Middle frontal gyrus (tissue), 1 donor: ENCODE measurements at regions not wholly inside any gene's neighbourhood (a gene's known extent, or its start where the extent isn't known, plus 50 kb on each side); places are given as distances from the start of the nearest gene placed in this dataset.

ENCODE experiments used
- DNase-seq: peaks from one replicate; pipeline ENCODE4 v3.0.0-alpha.2; 2015; ENCODE audit warnings: low spot score; ENCODE audit errors: extremely low spot score

GRCh38 chr5:96043446-96043845, 81.8 kb upstream of the ELL2 start:
- DNase-seq = no peak

- DNase-seq = no peak
These were observed 75.5 kb upstream of the ELL2 start for GRCh38 chr5:96037128-96037527.

DNA sequence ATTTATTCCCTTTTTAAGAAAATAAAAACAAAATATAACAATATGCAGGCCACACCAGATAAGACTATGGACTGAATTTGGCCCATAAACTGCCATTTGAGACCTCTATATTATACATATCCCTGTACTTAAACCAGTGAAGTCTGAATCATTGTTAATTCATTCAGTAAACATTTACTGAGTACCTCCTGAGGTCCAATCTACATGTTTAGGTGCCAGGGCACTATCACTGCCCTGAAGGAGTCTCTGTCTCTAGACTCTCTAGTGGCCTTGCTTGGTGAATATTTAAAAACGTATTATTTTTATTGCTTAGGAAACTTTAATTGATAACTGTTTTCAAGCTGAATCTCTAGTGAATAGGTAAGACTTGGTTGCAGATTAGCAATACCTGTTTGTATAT, 74.7 kb upstream of the ELL2 start:
- DNase-seq = no peak

- DNase-seq = no peak
These were observed 74.1 kb upstream of the ELL2 start for GRCh38 chr5:96035796-96036195.

GRCh38 chr5:96033116-96033515, 71.5 kb upstream of the ELL2 start:
- DNase-seq = no peak

GRCh38 chr5:96031811-96032261, 70.2 kb upstream of the ELL2 start:
- DNase-seq = no peak

DNA sequence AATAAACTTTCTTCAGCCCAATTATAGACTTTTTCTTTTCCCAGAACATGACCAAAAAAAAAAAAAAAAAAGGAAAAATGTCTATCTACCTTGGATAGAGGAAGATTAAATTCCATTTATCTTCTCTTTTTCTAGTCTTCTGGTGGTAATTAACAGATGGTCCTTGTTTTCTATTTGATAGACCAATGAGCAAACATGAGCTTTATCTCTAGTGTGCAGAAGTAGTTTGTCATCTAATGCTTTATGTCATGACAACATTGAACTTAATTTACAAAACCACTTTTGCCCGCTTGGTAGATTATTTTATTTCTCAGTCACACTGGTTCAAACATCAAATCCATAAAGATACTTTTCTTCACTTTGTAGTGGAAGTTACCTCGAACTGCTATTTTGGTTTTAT, 69.5 kb upstream of the ELL2 start:
- DNase-seq = no peak

GRCh38 chr5:96026406-96027041, 64.9 kb upstream of the ELL2 start:
- no peak for DNase-seq

DNA sequence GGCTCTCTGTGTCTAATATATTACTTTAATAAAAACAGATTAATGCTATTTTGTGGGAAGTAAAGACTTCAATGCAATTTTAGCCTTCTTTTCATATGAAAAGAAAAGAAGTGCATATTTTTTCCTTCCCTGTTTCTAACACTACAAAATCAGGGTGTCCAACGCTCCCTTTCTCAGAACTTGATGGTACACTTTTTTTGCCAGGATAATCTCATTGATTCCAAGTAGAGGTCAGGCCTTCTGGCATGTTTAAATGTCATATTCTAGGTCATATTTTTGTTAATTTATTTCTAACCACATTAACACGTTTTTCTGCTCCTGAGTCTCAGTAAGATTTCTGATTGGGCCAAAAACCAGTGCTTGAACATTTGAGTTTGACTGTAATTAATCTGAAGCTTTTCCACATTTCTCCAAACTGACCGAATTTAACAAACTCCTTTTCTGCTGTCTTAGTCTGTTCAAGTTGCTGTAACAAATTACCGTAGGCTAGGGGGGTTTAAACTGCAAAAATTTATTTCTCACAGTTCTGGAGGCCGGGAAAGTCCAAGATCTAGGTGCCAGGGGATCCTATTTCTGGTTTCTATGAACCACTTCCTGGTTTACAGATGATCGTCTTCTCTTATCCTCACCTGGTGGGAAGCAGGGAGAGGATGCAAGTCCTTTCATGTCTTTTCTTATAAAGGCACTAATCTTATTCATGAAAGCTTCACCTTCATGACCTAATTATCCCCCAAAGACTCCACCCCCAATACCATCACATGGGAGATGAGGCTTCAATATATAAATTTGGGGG, 63.2 kb upstream of the ELL2 start:
- no peak for DNase-seq

GRCh38 chr5:96023518-96023917, 61.9 kb upstream of the ELL2 start:
- no peak for DNase-seq

GRCh38 chr5:96022971-96023370, 61.3 kb upstream of the ELL2 start:
- DNase-seq = no peak

DNA sequence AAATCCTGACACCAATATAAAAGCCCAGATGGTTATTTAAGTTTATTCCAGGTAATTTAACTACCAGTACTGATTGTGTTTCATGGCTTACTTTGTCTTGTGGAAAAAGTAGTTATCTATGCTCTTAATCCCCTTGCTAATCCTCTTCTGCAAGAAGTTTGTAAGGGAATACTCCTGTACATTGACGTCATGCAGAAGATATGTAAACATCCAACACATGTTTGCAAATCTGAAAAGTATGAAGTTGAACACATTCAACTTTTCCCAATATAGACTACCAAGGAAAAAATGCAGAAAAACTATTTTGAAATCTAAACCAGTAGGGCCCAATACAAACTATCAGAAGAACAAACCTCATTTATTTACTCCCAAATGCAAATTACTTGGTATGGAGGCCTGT, 56.3 kb upstream of the ELL2 start:
- DNase-seq = no peak

- no peak for DNase-seq
These were observed 54.6 kb upstream of the ELL2 start for GRCh38 chr5:96016216-96016615.

- no peak for DNase-seq
These were observed 54.1 kb upstream of the ELL2 start for GRCh38 chr5:96015709-96016108.

- no peak for DNase-seq
These were observed 52.7 kb upstream of the ELL2 start for GRCh38 chr5:96014395-96014794.

DNA sequence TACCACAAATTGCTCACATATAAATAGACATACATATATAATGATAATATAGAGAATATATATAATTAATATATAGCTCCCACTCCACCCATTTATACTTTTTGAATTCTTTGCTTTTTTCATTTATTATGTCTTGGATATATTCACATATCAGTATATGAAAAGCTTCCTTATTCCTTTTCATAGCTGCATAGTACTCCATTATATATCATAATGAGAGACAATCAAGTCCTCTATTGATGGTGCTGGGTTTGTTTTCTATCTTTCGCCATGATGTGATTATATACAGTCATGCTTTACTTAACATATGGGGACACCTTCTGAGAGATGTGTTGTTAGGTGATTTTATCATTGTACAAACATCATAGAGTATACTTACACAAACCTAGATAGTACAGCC, 51.6 kb upstream of the ELL2 start:
- DNase-seq = no peak

DNA sequence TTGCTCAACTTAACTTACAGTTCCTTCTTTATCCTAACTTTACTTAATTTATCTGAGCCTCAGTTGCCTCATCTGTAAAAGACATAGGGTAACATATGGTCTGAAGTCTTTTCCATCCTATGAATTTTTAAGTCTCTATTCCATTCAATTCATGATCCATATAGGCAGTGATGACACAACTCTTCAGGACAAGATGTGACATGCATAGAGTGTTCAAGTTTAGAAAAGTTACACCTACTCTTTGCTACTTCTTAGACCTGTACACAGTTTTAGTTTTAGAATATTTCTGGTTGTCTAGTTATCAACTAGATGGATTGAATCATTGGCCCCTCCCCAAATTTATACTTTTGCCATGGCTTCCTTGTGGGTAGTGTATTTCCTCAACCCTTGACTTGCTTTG, 50.7 kb upstream of the ELL2 start:
- no peak for DNase-seq
